HT-29 (cell line): ENCODE measurements at regions not wholly inside any gene's neighbourhood (a gene's known extent, or its start where the extent isn't known, plus 50 kb on each side); places are given as distances from the start of the nearest gene placed in this dataset.
A peak's percentile ranks its signal among the peaks of the same experiment; 100 is the strongest.
"Not testable (repeated sequence)": the region's sequence is repeated elsewhere in the genome, so short reads cannot be mapped to it uniquely, and the experiment has no call there.

Source experiments
- DNase-seq: peaks from one replicate; pipeline ENCODE4 v3.0.0-alpha.2; 2015; ENCODE audit warnings: low spot score

GRCh38 chr5:157990583-157991181 lies 131.7 kb upstream of the CLINT1 start:
- DNase-seq = no peak

GRCh38 chr5:157989296-157989695 lies 130.4 kb upstream of the CLINT1 start:
- no peak for DNase-seq

GRCh38 chr5:157987259-157987658 lies 128.3 kb upstream of the CLINT1 start:
- DNase-seq = no peak

- DNase-seq = no peak
Measured at GRCh38 chr5:157986431-157986990, 127.6 kb upstream of the CLINT1 start.

GRCh38 chr5:157984611-157985010 lies 125.7 kb upstream of the CLINT1 start:
- DNase-seq = no peak

GRCh38 chr5:157983906-157984551 lies 125.1 kb upstream of the CLINT1 start:
- DNase-seq = no peak

GRCh38 chr5:157978061-157978460 lies 119.1 kb upstream of the CLINT1 start:
- no peak for DNase-seq

- no peak for DNase-seq
Measured at GRCh38 chr5:157976429-157976828, 117.5 kb upstream of the CLINT1 start.

- DNase-seq = no peak
Measured at GRCh38 chr5:157972579-157972978, 113.6 kb upstream of the CLINT1 start.

GRCh38 chr5:157971571-157972216 lies 112.7 kb upstream of the CLINT1 start:
- DNase-seq = no peak

- not testable (repeated sequence) for DNase-seq
Measured at GRCh38 chr5:157968570-157968969, 109.6 kb upstream of the CLINT1 start.

- DNase-seq = no peak
Measured at GRCh38 chr5:157965989-157966388, 107.0 kb upstream of the CLINT1 start.

- DNase-seq = peak; percentile 31
Measured at GRCh38 chr5:157965040-157965678, 106.2 kb upstream of the CLINT1 start.

- DNase-seq = no peak
Measured at GRCh38 chr5:157963761-157964160, 104.8 kb upstream of the CLINT1 start.

GRCh38 chr5:157963244-157963643 lies 104.3 kb upstream of the CLINT1 start:
- no peak for DNase-seq

- DNase-seq = not testable (repeated sequence)
Measured at GRCh38 chr5:157962686-157963085, 103.7 kb upstream of the CLINT1 start.

- no peak for DNase-seq
Measured at GRCh38 chr5:157961896-157962590, 103.1 kb upstream of the CLINT1 start.

- DNase-seq = no peak
Measured at GRCh38 chr5:157961176-157961575, 102.2 kb upstream of the CLINT1 start.

- no peak for DNase-seq
Measured at GRCh38 chr5:157959370-157959769, 100.4 kb upstream of the CLINT1 start.

GRCh38 chr5:157956271-157956885 lies 97.4 kb upstream of the CLINT1 start:
- no peak for DNase-seq

GRCh38 chr5:157955541-157956172 lies 96.7 kb upstream of the CLINT1 start:
- DNase-seq = no peak
